ENCODE measurements at regions not wholly inside any gene's neighbourhood (a gene's known extent, or its start where the extent isn't known, plus 50 kb on each side); places are given as distances from the start of the nearest gene placed in this dataset.
"Not testable (repeated sequence)": the region's sequence is repeated elsewhere in the genome, so short reads cannot be mapped to it uniquely, and the experiment has no call there.

DNA sequence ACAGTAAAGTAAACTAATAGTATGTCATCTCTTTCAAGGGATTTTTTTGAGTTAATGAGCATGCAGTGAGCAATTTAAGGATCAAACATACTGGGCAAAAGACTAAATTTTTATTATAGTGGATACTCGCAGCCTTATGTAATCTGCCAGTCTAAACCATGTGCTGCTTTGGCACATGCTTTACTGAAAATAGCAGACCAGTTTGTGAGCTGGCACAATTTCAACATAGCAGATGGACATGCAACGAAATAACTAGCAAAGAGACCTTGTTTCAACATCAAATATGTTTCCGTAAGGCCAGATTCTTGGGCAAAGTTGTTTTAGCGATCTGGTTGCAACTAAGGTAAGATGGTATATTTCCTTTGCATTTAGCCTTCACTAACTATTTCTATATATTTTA lies 807.3 kb downstream of the NR4A2 start:
- no peak for DNase-seq (ENCODE audit: low spot score)

- no peak for DNase-seq (ENCODE audit: low spot score)
Measured at GRCh38 chr2:155519529-155520130, 812.9 kb downstream of the NR4A2 start.

GRCh38 chr2:155518094-155518493 lies 814.4 kb downstream of the NR4A2 start:
- DNase-seq (ENCODE audit: low spot score), result no peak

DNA sequence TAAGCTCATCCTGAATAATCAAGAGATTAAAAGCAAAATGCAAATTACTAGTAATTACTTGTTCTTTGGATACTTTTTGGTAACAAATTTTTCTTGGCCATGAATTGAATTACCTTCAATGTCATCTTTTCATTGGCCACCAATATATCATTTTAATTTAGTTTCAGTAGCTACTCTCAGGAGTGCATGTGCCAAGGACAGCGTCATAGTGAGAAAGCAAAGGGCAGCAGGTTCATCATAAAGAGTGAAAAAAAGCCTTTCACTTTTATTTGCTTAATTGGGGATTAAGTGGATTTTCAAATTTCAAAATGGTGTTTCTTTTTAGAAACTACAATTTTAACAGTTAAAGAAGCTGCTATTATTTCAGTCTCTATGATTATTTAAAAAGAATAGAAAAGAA lies 815.2 kb downstream of the NR4A2 start:
- DNase-seq (ENCODE audit: low spot score), result no peak

GRCh38 chr2:155513248-155513647 lies 814.8 kb downstream of the KCNJ3 start:
- DNase-seq (ENCODE audit: low spot score), result no peak

DNA sequence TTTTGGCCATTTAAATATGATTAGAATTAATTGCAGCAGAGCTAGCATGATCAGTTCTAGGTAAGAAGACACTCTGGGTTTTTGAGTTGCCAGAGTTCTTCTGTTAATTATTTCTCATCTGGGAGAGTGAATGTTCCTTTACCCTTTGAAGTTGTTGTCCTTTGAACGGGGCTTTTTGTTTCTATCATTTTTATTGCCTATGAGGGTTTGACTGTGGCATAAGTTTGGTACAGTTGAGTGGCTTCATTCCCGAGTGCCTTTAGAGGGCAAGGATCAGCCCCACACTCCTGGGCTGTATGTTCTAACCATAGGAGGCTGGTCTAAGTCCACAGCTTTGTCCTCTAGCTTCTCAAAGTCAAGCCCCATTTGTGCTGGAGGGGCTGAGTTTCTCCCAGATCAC lies 804.3 kb downstream of the KCNJ3 start:
- no peak for DNase-seq (ENCODE audit: low spot score)

DNA sequence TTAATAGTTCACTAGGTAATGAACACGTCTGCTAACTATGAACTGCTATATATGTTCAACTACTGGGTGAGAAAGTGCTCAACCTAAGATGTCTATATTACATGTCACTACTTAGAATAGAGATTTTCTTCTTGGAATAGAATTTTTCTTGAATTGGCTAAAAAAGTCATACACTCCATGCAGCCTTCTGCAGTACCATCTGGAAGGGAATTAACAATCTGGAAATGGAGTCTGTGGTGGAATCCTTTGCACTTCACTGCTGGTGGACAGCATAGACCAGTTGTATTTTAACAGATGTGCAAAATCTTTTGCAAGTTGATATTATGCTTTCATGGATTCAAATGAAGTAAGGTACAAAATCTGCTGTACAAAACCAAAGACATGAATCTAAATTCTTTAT lies 799.6 kb downstream of the KCNJ3 start:
- DNase-seq (ENCODE audit: low spot score), result no peak

DNA sequence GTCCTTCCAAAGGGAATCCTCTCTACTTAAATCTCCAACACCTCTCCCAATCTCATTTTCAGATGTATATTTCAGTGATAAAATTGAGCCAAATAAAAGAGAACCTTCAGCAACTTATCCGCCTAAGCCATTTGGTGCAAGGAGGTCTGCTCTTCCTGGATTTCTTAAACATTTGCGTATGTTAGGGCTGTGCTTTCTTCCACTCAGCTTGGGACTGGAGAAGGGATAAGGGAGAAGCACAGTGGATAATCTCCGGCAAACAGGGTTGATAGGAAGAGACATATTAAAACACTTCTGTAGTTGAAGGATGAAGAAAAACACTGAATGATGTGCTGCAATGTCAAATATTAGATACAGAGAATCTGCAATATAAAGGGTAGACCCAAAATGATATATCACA lies 796.2 kb downstream of the KCNJ3 start:
- DNase-seq (ENCODE audit: low spot score), result no peak

DNA sequence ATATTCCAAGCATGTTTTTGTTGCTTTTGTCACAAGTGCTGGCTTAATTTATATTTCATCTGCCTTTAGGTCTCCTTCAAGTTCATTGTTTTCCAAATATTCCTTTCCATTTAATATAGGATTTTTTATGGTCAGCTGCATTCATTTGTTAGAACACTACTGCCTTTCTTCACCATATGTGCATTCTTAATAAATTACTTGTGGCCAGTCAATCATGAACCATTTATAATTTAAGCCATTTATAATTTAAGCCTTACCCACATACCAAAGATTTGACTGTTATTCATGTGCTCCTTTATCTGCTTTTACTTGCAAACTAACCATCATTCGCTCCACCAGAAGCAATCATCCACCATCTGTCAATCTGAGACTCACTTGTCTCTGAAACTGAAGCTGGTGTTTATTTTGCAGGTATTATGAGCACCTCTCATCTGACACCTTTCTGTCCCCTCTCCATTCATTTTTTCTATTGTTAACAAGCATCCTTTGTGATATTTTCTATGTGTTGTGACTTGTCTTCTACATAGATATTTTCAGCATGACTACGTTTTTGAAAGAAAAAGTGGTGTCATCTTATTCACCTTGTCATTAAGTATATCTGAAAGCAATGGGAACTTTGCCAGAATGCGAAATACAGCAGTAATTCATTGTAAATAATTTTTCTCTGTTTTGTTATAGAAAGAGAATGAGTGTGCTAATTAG lies 786.8 kb downstream of the KCNJ3 start:
- no peak for DNase-seq (ENCODE audit: low spot score)

- no peak for DNase-seq (ENCODE audit: low spot score)
Measured at GRCh38 chr2:155481141-155481540, 782.6 kb downstream of the KCNJ3 start.

DNA sequence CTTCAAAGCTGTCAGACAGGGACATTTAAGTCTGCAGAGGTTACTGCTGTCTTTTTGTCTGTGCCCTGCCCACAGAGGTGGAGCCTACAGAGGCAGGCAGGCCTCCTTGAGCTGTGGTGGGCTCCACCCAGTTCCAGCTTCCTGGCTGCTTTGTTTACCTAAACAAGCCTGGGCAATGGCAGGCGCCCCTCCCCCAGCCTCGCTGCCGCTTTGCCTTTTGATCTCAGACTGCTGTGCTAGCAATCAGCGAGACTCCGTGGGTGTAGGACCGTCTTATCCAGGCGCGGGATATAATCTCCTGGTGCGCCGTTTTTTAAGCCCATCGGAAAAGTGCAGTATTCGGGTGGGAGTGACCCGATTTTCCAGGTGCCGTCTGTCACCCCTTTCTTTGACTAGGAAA lies 773.5 kb downstream of the KCNJ3 start:
- DNase-seq (ENCODE audit: low spot score), result not testable (repeated sequence)

DNA sequence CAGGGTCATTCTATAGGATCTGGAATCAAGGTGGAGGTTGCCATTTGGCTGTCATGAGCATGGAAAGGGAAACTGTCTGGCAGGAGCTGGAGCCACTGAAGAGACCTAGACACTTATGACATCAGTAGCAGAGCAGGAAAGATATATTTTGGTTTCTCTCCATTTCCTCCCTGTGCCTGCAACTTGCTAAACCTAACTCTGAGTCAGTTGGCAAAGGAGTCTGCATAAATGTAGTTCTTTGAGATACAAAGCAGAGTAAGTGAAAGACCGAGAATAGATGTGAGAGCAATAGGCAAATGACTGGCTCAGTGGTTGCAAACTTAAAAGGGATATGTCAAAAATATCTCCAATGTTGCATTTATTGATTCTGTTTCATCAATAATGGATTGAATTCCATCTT lies 757.7 kb downstream of the KCNJ3 start:
- DNase-seq (ENCODE audit: low spot score), result no peak

DNA sequence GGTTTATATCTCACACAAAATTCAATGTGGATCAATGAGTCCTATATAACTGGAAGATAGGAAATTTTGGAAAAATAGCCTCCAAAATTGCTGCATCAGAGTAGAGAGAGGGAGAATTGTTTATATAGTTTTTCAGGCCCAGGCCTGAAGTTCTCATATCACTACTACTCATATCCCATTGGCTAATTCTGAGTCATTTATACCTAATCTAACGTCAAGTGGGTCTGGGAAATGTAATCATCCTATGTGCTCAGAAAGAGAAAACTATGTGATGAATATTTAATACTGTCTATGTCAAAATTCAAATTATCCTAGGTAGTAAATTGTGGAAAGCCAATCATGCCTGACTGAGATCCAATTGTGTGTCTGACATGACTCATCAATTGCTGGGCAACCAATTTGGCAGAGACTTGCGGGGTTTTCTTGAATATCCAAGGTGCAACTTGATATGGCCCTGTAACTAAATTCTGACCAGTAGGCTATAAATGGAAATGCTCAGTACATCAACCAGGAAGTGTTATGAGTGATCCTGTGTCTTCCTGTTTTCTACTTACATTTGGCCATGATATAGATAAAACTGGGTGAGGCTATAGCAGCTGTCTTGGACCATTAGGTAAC lies 744.4 kb downstream of the KCNJ3 start:
- DNase-seq (ENCODE audit: low spot score), result no peak

DNA sequence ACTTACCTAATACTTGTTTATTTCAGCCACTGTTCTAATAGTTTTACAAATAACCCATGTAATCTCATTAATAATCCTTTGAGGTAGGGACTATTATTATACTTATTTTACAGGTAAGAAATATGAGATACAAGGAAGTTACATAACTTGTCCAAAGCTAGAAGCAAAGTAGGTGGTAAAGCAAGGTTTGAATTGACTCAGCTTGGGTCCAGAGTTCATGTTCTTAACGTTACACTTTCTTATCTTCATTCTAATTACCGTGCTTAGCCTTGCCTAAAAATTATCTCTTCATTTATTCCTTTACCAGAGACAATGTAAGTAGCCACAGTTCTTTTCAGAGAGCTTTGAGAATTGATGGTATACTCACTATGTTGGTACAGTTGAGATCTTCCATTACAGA lies 743.6 kb downstream of the KCNJ3 start:
- DNase-seq (ENCODE audit: low spot score), result no peak

- no peak for DNase-seq (ENCODE audit: low spot score)
Measured at GRCh38 chr2:155431004-155431507, 732.6 kb downstream of the KCNJ3 start.

DNA sequence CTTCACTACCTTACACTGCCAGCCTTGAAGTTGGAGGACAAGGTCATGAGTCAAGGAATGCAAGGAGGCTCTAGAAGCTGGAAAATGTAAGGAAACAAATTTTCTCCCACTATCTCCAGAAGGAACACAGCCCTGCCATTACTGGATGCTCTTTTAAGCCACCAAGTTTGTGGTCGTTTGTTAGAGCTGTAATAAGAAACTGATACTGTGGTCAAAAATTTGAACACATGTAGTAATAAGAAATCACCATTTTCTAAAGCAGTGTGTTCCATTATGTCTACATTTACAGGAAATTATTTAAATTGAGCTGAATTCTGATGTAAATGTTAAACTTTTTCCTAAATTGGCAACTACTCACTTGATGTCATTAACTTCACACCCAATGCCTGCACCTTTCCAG lies 729.0 kb downstream of the KCNJ3 start:
- no peak for DNase-seq (ENCODE audit: low spot score)

DNA sequence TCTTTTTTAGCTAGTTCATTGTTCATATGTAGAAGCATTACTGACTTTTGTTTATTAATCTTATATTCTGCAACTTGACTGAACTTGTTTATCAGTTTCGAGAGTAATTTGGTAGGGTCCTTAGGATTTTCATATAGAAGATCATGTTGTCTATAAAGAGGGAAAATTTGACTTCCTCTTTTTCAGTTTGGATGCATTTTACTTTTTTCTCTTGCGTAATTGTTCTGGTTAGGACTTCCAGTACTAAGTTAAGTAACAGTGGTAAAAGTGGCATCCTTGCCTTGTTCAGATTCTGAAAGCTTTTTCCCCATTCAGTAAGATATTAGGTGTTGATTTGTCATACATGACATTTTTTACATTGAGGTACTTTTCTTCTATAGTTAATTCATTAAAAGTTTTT lies 726.0 kb downstream of the KCNJ3 start:
- DNase-seq (ENCODE audit: low spot score), result no peak

DNA sequence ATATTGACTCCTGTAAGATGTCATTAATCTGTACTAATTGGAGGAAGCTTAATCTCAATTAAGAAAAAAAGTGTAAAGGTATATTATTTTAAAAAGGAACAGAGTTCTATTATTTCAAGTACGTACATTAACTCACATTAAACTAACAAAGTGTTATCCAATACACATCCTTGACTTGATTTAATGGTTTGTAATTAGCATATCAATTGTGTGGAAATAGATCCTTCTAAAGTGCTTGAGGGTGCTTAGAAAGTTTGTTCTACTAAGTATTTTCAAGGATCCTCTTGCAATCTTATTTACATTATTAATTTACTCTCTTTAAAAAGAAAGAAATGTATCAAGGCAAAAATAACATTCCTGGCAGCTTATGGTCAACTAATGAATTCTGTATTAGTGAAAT lies 720.3 kb downstream of the KCNJ3 start:
- DNase-seq (ENCODE audit: low spot score), result no peak

DNA sequence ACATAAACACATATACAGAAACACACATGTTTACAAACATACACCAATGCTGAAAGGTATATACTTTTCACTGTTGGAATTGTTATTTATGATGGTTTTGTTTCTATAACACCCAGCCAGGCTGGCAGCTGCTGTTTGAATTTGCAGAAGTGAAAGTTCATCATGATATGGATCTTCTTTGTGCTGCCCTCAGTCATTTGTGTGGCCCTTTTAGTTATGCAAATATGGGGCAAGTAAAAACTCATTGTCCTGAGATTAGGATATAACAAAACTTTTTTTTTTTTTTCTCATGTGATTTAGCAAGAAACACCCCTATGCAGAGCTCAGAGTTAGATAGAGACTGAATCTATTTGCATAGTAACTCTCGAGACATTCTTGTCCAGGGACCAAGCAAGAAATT lies 714.1 kb downstream of the KCNJ3 start:
- no peak for DNase-seq (ENCODE audit: low spot score)

- DNase-seq (ENCODE audit: low spot score), result no peak
Measured at GRCh38 chr2:155404433-155405002, 706.0 kb downstream of the KCNJ3 start.

GRCh38 chr2:155393406-155393805 lies 694.9 kb downstream of the KCNJ3 start:
- no peak for DNase-seq (ENCODE audit: low spot score)

- no peak for DNase-seq (ENCODE audit: low spot score)
Measured at GRCh38 chr2:155391613-155392130, 693.2 kb downstream of the KCNJ3 start.

GRCh38 chr2:155389224-155389623 lies 690.7 kb downstream of the KCNJ3 start:
- no peak for DNase-seq (ENCODE audit: low spot score)
